ENCODE measurements at regions not wholly inside any gene's neighbourhood (a gene's known extent, or its start where the extent isn't known, plus 50 kb on each side); places are given as distances from the start of the nearest gene placed in this dataset.

- TF ChIP-seq CTCF (IDR thresholded peaks at IDR 0.05) = no peak
- TF ChIP-seq EZH2 (IDR thresholded peaks at IDR 0.05; ENCODE audit: borderline replicate concordance, insufficient read depth, low read depth, low read length, poor library complexity, severe bottlenecking) = no peak
Measured at GRCh38 chr2:49845021-49845420, 690.7 kb upstream of the FSHR start.

Data from B cell (primary cell).